Panc1 (cell line): ENCODE measurements at regions not wholly inside any gene's neighbourhood (a gene's known extent, or its start where the extent isn't known, plus 50 kb on each side); places are given as distances from the start of the nearest gene placed in this dataset.

Source experiments
- ATAC-seq: fragments of 200-7000 bp; cut with Tn5 transposase; 2 replicates; pipeline ENCODE4 v1.9.1; 2020; ENCODE audit warnings: mild to moderate bottlenecking, moderate library complexity
- BruUV-seq: library from RNA; stranded (reverse); fragments of 400-500 nt; replicated peaks from 2 replicates; lab custom pipeline; 2021; lab: Mats Ljungman, UMichigan
- CTCF ChIA-PET: fragments of 300-600 bp; sonication (Branson Sonifier 250); formaldehyde crosslinking; loops from one replicate; lab custom pipeline; 2022; ENCODE audit warnings: antibody characterized with exemption; lab: Charles Lee
- POLR2A ChIA-PET: fragments of 300-600 bp; sonication (Branson Sonifier 250); formaldehyde crosslinking; loops from one replicate; lab custom pipeline; 2022; ENCODE audit warnings: antibody characterized with exemption; lab: Charles Lee
- DNase-seq: peaks from one replicate; pipeline ENCODE4 v3.0.0-alpha.2; 2010; ENCODE audit warnings: low read depth, low spot score
- H3K27ac ChIP-seq: 2 replicates; pipeline ENCODE4 v1.5.1; 2011; ENCODE audit warnings: mild to moderate bottlenecking, low read length, inconsistent platforms
- H3K27me3 ChIP-seq: fragments of 200-500 bp; sonication (Bioruptor generic); 2 replicates; pipeline ENCODE4 v1.6.0; 2014; ENCODE audit warnings: low read length, inconsistent platforms; ENCODE audit not compliant: control insufficient read depth, insufficient read depth
- H3K36me3 ChIP-seq: fragments of 200-500 bp; sonication (Bioruptor generic); 2 replicates; pipeline ENCODE4 v1.5.1; 2014; ENCODE audit warnings: inconsistent platforms, mild to moderate bottlenecking, low read length, moderate library complexity; ENCODE audit not compliant: control insufficient read depth, insufficient read depth
- H3K4me1 ChIP-seq: 2 replicates; pipeline ENCODE4 v1.5.1; 2011; ENCODE audit warnings: inconsistent platforms, mild to moderate bottlenecking, low read length, moderate library complexity; ENCODE audit not compliant: control insufficient read depth, insufficient read depth
- H3K4me3 ChIP-seq, 2 experiments: 2 replicates each; pipeline ENCODE4 v1.5.1; 2011 to 2012; ENCODE audit warnings: low read depth in 2 of 2, low read length in 2 of 2, mild to moderate bottlenecking in 2 of 2, inconsistent platforms in 1 of 2, moderate library complexity in 1 of 2
- H3K9me3 ChIP-seq: fragments of 200-500 bp; sonication (Bioruptor generic); 2 replicates; pipeline ENCODE4 v1.5.1; 2014; ENCODE audit warnings: low read depth, mild to moderate bottlenecking, inconsistent platforms, low read length, moderate library complexity; ENCODE audit not compliant: control insufficient read depth, insufficient read depth
- CTCF ChIP-seq: fragments of 450-650 bp; IDR thresholded peaks from 2 replicates; pipeline ENCODE4 v1.5.1; 2017; ENCODE audit warnings: mild to moderate bottlenecking
- POLR2AphosphoS5 ChIP-seq: IDR thresholded peaks from 2 replicates; pipeline ENCODE4 v1.6.1; 2012; ENCODE audit warnings: mild to moderate bottlenecking, low read depth, low read length, moderate library complexity
- REST ChIP-seq, 2 experiments: IDR thresholded peaks; 2 replicates each; pipeline ENCODE4 v1.6.1; 2011 to 2012; ENCODE audit warnings: low read depth in 2 of 2, control low read depth in 1 of 2, low read length in 1 of 2, mild to moderate bottlenecking in 1 of 2, moderate library complexity in 1 of 2; ENCODE audit not compliant: insufficient read depth in 1 of 2
- SIN3A ChIP-seq: IDR thresholded peaks from 2 replicates; pipeline ENCODE4 v1.6.1; 2012; ENCODE audit warnings: low read depth, mild to moderate bottlenecking, low read length, moderate library complexity, borderline replicate concordance; ENCODE audit not compliant: insufficient read depth
- TCF7L2 ChIP-seq: IDR thresholded peaks from 2 replicates; pipeline ENCODE4 v1.6.1; 2011; ENCODE audit warnings: mild to moderate bottlenecking, low read depth, low read length, inconsistent platforms
- in situ Hi-C: cut with HindIII; loops from 2 replicates; pipeline ENCODE4 v1.10.0; 2016; ENCODE audit warnings: low sequenced_read_pairs, low pct_unique_long_range_greater_than_20kb
- intact Hi-C: fragments of 100-400 bp; cut with micrococcal nuclease; formaldehyde crosslinking; loops from one replicate; pipeline ENCODE4 v1.10.0; 2022; ENCODE audit not compliant: unreplicated experiment

GRCh38 chr13:82729401-82729800 is 1152.9 kb downstream of the SLITRK1 start:
- TF ChIP-seq TCF7L2, result no peak
- TF ChIP-seq SIN3A, result no peak
- no peak for TF ChIP-seq CTCF
- TF ChIP-seq POLR2AphosphoS5, result no peak
- TF ChIP-seq REST (IDR thresholded peaks at IDR 0.05; ENCODE audit: insufficient read depth in 1 of 2, low read depth in 2 of 2, low read length in 1 of 2), result no peak
- ATAC-seq (no peak), DNase-seq (no peak)
- ChIA-PET POLR2A (no interaction called here), CTCF (no interaction called here)
- H3K36me3 ChIP-seq, result no peaks in the 10 kb centered on the region
- no TSS peak for BruUV-seq
- in situ Hi-C loops (no loop called here), intact Hi-C loops (no loop called here)
- H3K4me3 ChIP-seq, result no peak overlapping the region
- no peaks in the 10 kb centered on the region for H3K27me3 ChIP-seq
- H3K9me3 ChIP-seq, result no peaks in the 10 kb centered on the region
- H3K4me1 ChIP-seq, result no peaks in the 10 kb centered on the region
- H3K27ac ChIP-seq, result no peak overlapping the region

GRCh38 chr13:82720986-82721385 is 1161.3 kb downstream of the SLITRK1 start:
- in situ Hi-C loops (no loop called here), intact Hi-C loops (no loop called here)
- ATAC-seq (no peak), DNase-seq (no peak)
- BruUV-seq, result no TSS peak
- H3K27ac ChIP-seq, result no peak overlapping the region
- H3K27me3 ChIP-seq, result no peaks in the 10 kb centered on the region
- ChIA-PET POLR2A (no interaction called here), CTCF (no interaction called here)
- no peak overlapping the region for H3K4me3 ChIP-seq
- TF ChIP-seq TCF7L2, result no peak
- no peak for TF ChIP-seq POLR2AphosphoS5
- TF ChIP-seq CTCF, result no peak
- no peak for TF ChIP-seq SIN3A
- TF ChIP-seq REST (IDR thresholded peaks at IDR 0.05; ENCODE audit: insufficient read depth in 1 of 2, low read depth in 2 of 2, low read length in 1 of 2), result no peak
- no peaks in the 10 kb centered on the region for H3K9me3 ChIP-seq
- H3K4me1 ChIP-seq, result no peaks in the 10 kb centered on the region
- no peaks in the 10 kb centered on the region for H3K36me3 ChIP-seq
